ENCODE measurements at regions not wholly inside any gene's neighbourhood (a gene's known extent, or its start where the extent isn't known, plus 50 kb on each side); places are given as distances from the start of the nearest gene placed in this dataset.

- Mint-ChIP-seq H3K36me3 (ENCODE audit: low read depth) (no peaks in the 10 kb centered on the region), H3K4me3 (no peak overlapping the region), H3K27ac (no peak overlapping the region), H3K27me3 (peaks cover 24% of the 10 kb centered on the region), H3K4me1 (no peaks in the 10 kb centered on the region)
- no peaks in the 10 kb centered on the region for H3K9me3 ChIP-seq (ENCODE audit: control insufficient read depth, low read length, poor library complexity, severe bottlenecking)
- no peak for DNase-seq
- no peak for ATAC-seq
Observed at GRCh38 chr2:180101846-180102245, 94.7 kb upstream of the CWC22 start.

- Mint-ChIP-seq H3K4me1 (no peaks in the 10 kb centered on the region), H3K27ac (no peak overlapping the region), H3K36me3 (ENCODE audit: low read depth) (no peaks in the 10 kb centered on the region), H3K4me3 (no peak overlapping the region), H3K27me3 (peaks cover 21% of the 10 kb centered on the region)
- DNase-seq = no peak
- no peak for ATAC-seq
- H3K9me3 ChIP-seq (ENCODE audit: control insufficient read depth, low read length, poor library complexity, severe bottlenecking) = no peaks in the 10 kb centered on the region
Observed at GRCh38 chr2:180099308-180099707, 92.2 kb upstream of the CWC22 start.

GRCh38 chr2:180085144-180085543 lies 78.0 kb upstream of the CWC22 start:
- Mint-ChIP-seq H3K27me3 (peaks cover 27% of the 10 kb centered on the region), H3K36me3 (ENCODE audit: low read depth) (no peaks in the 10 kb centered on the region), H3K4me1 (no peaks in the 10 kb centered on the region), H3K4me3 (no peak overlapping the region), H3K27ac (no peak overlapping the region)
- ATAC-seq (no peak), DNase-seq (no peak)
- no peaks in the 10 kb centered on the region for H3K9me3 ChIP-seq (ENCODE audit: control insufficient read depth, low read length, poor library complexity, severe bottlenecking)

- H3K27ac Mint-ChIP-seq = no peak overlapping the region
- no peaks in the 10 kb centered on the region for H3K9me3 ChIP-seq (ENCODE audit: control insufficient read depth, low read length, poor library complexity, severe bottlenecking)
- DNase-seq (no peak), ATAC-seq (no peak)
- H3K4me3 Mint-ChIP-seq = no peak overlapping the region
- no peaks in the 10 kb centered on the region for H3K36me3 Mint-ChIP-seq (ENCODE audit: low read depth)
- no peaks in the 10 kb centered on the region for H3K27me3 Mint-ChIP-seq
- H3K4me1 Mint-ChIP-seq = no peaks in the 10 kb centered on the region
Observed at GRCh38 chr2:180077295-180077906, 70.3 kb upstream of the CWC22 start.

DNA sequence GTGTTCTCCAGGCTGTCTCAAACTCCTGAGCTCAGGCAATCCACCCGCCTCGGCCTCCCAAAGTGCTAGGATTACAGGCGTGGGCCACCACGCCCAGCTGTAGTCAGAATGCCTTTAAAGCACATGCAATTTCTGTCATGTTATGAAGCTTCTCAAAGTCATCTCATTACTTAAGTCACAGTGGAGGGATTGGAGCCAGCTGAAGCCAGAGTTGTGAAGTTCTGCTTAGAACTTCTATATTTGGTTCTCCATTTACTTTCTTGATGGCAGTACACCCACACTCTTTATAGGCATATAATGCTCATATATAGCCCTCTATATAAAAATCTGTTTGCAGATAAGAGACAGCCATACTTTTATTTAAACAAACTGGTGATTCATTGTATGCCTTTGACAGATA lies 68.8 kb upstream of the CWC22 start:
- ATAC-seq (no peak), DNase-seq (no peak)
- no peaks in the 10 kb centered on the region for H3K9me3 ChIP-seq (ENCODE audit: control insufficient read depth, low read length, poor library complexity, severe bottlenecking)
- H3K27me3 Mint-ChIP-seq = no peaks in the 10 kb centered on the region
- no peak overlapping the region for H3K27ac Mint-ChIP-seq
- H3K4me3 Mint-ChIP-seq = no peak overlapping the region
- H3K36me3 Mint-ChIP-seq (ENCODE audit: low read depth) = no peaks in the 10 kb centered on the region
- H3K4me1 Mint-ChIP-seq = no peaks in the 10 kb centered on the region

- no peak for DNase-seq
- ATAC-seq = no peak
- Mint-ChIP-seq H3K4me1 (no peaks in the 10 kb centered on the region), H3K27me3 (no peaks in the 10 kb centered on the region), H3K27ac (no peak overlapping the region), H3K4me3 (no peak overlapping the region), H3K36me3 (ENCODE audit: low read depth) (no peaks in the 10 kb centered on the region)
- no peaks in the 10 kb centered on the region for H3K9me3 ChIP-seq (ENCODE audit: control insufficient read depth, low read length, poor library complexity, severe bottlenecking)
Observed at GRCh38 chr2:180071797-180072196, 64.7 kb upstream of the CWC22 start.

GRCh38 chr2:180063494-180064092 lies 56.5 kb upstream of the CWC22 start:
- no peak overlapping the region for H3K27ac Mint-ChIP-seq
- H3K4me3 Mint-ChIP-seq = no peak overlapping the region
- DNase-seq = no peak
- peaks cover 14% of the 10 kb centered on the region for H3K27me3 Mint-ChIP-seq
- H3K4me1 Mint-ChIP-seq = no peaks in the 10 kb centered on the region
- H3K36me3 Mint-ChIP-seq (ENCODE audit: low read depth) = no peaks in the 10 kb centered on the region
- ATAC-seq = no peak
- no peaks in the 10 kb centered on the region for H3K9me3 ChIP-seq (ENCODE audit: control insufficient read depth, low read length, poor library complexity, severe bottlenecking)

DNA sequence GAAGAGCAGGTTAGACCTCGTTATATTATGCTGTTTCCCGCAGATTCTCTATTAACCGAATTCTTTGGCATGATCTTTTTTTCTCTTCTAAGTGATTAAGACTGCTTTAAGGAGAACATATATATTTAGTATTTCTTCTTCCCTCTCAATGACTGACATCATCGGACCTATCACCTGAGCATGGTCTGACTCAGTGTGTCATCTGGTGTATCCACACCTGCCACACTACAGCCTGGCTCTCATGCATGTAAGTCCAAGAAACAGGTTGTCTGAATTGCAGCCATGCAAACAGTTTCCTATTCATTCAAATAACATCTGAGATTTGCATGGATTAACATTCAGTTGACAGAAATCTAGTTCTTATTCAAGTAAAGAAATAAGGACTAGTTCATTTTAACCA lies 55.1 kb upstream of the CWC22 start:
- H3K27ac Mint-ChIP-seq = no peak overlapping the region
- H3K27me3 Mint-ChIP-seq = peaks cover 14% of the 10 kb centered on the region
- ATAC-seq = no peak

DNA sequence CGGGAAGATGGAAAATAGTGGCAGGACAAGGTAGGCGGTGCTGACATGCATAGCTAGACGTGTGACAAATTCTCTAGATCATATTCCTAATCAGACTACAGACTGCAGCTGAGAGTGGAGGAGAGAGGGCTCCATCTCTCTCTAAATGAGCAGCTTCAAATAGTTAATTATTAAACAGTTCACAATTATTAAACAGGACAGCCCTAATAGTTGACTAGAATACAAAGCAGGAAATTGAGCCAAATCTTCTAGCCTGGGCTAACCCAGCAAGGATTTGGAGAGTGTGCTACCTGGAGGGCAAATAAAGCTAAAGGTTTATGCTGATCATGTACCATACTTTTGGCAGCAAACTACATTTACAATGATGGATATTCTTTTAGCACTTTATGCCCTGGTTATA lies 54.4 kb upstream of the CWC22 start:
- no peaks in the 10 kb centered on the region for H3K4me1 Mint-ChIP-seq
- no peak for ATAC-seq
- H3K9me3 ChIP-seq (ENCODE audit: control insufficient read depth, low read length, poor library complexity, severe bottlenecking) = no peaks in the 10 kb centered on the region
- no peak overlapping the region for H3K4me3 Mint-ChIP-seq
- no peak for DNase-seq
- no peaks in the 10 kb centered on the region for H3K36me3 Mint-ChIP-seq (ENCODE audit: low read depth)
- H3K27me3 Mint-ChIP-seq = peaks cover 14% of the 10 kb centered on the region
- no peak overlapping the region for H3K27ac Mint-ChIP-seq

More for the DNA sequence above, 55.1 kb upstream of the CWC22 start:
- no peaks in the 10 kb centered on the region for H3K9me3 ChIP-seq (ENCODE audit: control insufficient read depth, low read length, poor library complexity, severe bottlenecking)
- no peak overlapping the region for H3K4me3 Mint-ChIP-seq
- no peak for DNase-seq
- H3K4me1 Mint-ChIP-seq = no peaks in the 10 kb centered on the region
- no peaks in the 10 kb centered on the region for H3K36me3 Mint-ChIP-seq (ENCODE audit: low read depth)

DNA sequence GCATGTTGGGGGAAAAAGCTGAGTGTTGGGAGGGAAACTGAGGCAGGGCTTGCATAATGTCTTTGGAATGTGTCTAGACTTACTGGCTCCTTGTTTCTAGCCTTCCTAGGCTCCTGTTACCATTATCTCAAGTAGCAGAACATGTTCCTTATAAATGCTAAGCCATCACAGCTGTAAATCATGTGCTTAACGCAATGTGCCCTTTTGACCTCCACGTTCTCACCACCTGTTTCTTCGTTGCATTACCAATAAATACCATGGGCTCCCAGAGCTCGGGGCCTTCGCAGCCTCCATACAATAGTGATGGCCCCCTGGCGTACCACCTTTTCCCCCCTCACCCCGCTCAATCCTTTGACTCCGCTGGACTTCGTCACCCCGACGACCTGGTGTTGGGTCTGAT lies 54.0 kb upstream of the CWC22 start:
- peaks cover 14% of the 10 kb centered on the region for H3K27me3 Mint-ChIP-seq
- H3K4me3 Mint-ChIP-seq = no peak overlapping the region
- H3K27ac Mint-ChIP-seq = no peak overlapping the region
- H3K4me1 Mint-ChIP-seq = no peaks in the 10 kb centered on the region
- no peak for ATAC-seq
- no peak for DNase-seq
- H3K36me3 Mint-ChIP-seq (ENCODE audit: low read depth) = no peaks in the 10 kb centered on the region
- H3K9me3 ChIP-seq (ENCODE audit: control insufficient read depth, low read length, poor library complexity, severe bottlenecking) = no peaks in the 10 kb centered on the region

- H3K4me1 Mint-ChIP-seq = no peaks in the 10 kb centered on the region
- no peak overlapping the region for H3K4me3 Mint-ChIP-seq
- H3K27me3 Mint-ChIP-seq = peaks cover 14% of the 10 kb centered on the region
- H3K9me3 ChIP-seq (ENCODE audit: control insufficient read depth, low read length, poor library complexity, severe bottlenecking) = no peaks in the 10 kb centered on the region
- H3K27ac Mint-ChIP-seq = no peak overlapping the region
- H3K36me3 Mint-ChIP-seq (ENCODE audit: low read depth) = no peaks in the 10 kb centered on the region
- ATAC-seq (no peak), DNase-seq (no peak)
Observed at GRCh38 chr2:180058993-180059392, 51.9 kb upstream of the CWC22 start.

- no peak for DNase-seq
- no peak for ATAC-seq
- no peak overlapping the region for H3K4me3 Mint-ChIP-seq
- no peak overlapping the region for H3K27ac Mint-ChIP-seq
- no peaks in the 10 kb centered on the region for H3K36me3 Mint-ChIP-seq (ENCODE audit: low read depth)
- H3K27me3 Mint-ChIP-seq = peaks cover 16% of the 10 kb centered on the region
- H3K9me3 ChIP-seq (ENCODE audit: control insufficient read depth, low read length, poor library complexity, severe bottlenecking) = no peaks in the 10 kb centered on the region
- no peaks in the 10 kb centered on the region for H3K4me1 Mint-ChIP-seq
Observed at GRCh38 chr2:180057706-180058412, 50.8 kb upstream of the CWC22 start.

Data from T-helper 17 cell (primary cell).